HG02678 (cell line): ENCODE measurements at regions not wholly inside any gene's neighbourhood (a gene's known extent, or its start where the extent isn't known, plus 50 kb on each side); places are given as distances from the start of the nearest gene placed in this dataset.
"Not testable (repeated sequence)": the region's sequence is repeated elsewhere in the genome, so short reads cannot be mapped to it uniquely, and the experiment has no call there.

Source experiments
- ATAC-seq: cut with Tn5 transposase; IDR thresholded peaks from one replicate; pipeline ENCODE4 v1.9.1; 2021; ENCODE audit warnings: mild to moderate bottlenecking, moderate library complexity; ENCODE audit not compliant: unreplicated experiment

- ATAC-seq, result no peak
These were observed 186.7 kb downstream of the MAT2B start for GRCh38 chr5:163692091-163692490.

- ATAC-seq, result peak; percentile 91
These were observed 190.6 kb downstream of the MAT2B start for GRCh38 chr5:163695830-163696578.

GRCh38 chr5:163696579-163696887 is 191.1 kb downstream of the MAT2B start:
- no peak for ATAC-seq

- no peak for ATAC-seq
These were observed 200.8 kb downstream of the MAT2B start for GRCh38 chr5:163706053-163706771.

- no peak for ATAC-seq
These were observed 206.6 kb downstream of the MAT2B start for GRCh38 chr5:163712011-163712410.

- ATAC-seq, result no peak
These were observed 212.9 kb downstream of the MAT2B start for GRCh38 chr5:163718272-163718671.

GRCh38 chr5:163724305-163724704 is 218.9 kb downstream of the MAT2B start:
- no peak for ATAC-seq

GRCh38 chr5:163727028-163727427 is 221.6 kb downstream of the MAT2B start:
- peak; percentile 83 for ATAC-seq

GRCh38 chr5:163730206-163730756 is 224.9 kb downstream of the MAT2B start:
- ATAC-seq, result no peak

GRCh38 chr5:163731256-163731655 is 225.8 kb downstream of the MAT2B start:
- ATAC-seq, result no peak

- ATAC-seq, result no peak
These were observed 229.7 kb downstream of the MAT2B start for GRCh38 chr5:163735069-163735468.

GRCh38 chr5:163747586-163747985 is 242.2 kb downstream of the MAT2B start:
- ATAC-seq, result no peak

GRCh38 chr5:163748934-163749333 is 243.5 kb downstream of the MAT2B start:
- no peak for ATAC-seq

- not testable (repeated sequence) for ATAC-seq
These were observed 245.0 kb downstream of the MAT2B start for GRCh38 chr5:163750415-163750814.

- ATAC-seq, result no peak
These were observed 250.1 kb downstream of the MAT2B start for GRCh38 chr5:163755505-163755904.

- ATAC-seq, result no peak
These were observed 250.8 kb downstream of the MAT2B start for GRCh38 chr5:163756170-163756569.

GRCh38 chr5:163757344-163757743 is 251.9 kb downstream of the MAT2B start:
- no peak for ATAC-seq

GRCh38 chr5:163758283-163758711 is 252.9 kb downstream of the MAT2B start:
- ATAC-seq, result no peak

GRCh38 chr5:163759000-163759704 is 253.7 kb downstream of the MAT2B start:
- no peak for ATAC-seq

GRCh38 chr5:163760498-163760897 is 255.1 kb downstream of the MAT2B start:
- ATAC-seq, result no peak

GRCh38 chr5:163766936-163767670 is 261.7 kb downstream of the MAT2B start:
- no peak for ATAC-seq
